ENCODE measurements at regions not wholly inside any gene's neighbourhood (a gene's known extent, or its start where the extent isn't known, plus 50 kb on each side); places are given as distances from the start of the nearest gene placed in this dataset.
"Not testable (repeated sequence)": the region's sequence is repeated elsewhere in the genome, so short reads cannot be mapped to it uniquely, and the experiment has no call there.

DNA sequence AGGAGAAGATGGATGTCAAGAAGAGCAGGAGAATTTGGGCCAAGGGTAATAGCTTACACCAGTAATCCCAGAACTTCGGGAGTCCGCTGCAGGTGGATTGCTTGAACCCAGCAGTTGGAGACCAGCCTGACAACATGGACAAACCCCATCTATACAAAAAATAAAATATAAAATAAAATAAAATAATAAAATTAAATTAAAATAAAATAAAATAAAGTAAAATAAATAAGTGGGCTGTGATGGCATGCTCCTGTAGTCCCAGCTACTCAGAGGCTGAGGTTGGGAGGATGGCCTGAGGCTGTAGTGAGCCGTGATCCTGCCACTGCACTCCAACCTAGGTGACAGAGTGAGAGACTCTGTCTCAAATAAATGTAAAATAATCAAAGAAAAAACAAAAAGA, 1946.7 kb downstream of the MRPL39 start:
- DNase-seq, result no peak

DNA sequence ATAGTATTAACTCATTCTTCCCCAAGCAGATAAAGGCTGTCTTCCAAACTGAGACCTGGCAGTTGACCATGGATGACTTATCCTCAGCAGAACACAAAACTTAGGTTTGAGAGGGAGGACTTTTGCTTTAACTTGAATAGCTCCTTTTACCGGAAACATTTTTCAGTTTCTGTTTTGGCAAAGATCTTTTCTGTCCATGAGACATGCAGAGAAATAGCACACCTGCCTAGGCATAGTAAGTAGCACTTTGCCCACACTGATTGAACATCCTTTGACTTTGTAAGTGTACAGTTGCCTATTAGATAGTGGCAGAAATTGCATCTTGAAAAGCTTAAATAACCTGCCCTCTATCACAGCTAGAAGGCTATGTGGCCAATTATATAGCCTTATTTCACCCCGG, 1962.5 kb downstream of the MRPL39 start:
- DNase-seq, result no peak

DNA sequence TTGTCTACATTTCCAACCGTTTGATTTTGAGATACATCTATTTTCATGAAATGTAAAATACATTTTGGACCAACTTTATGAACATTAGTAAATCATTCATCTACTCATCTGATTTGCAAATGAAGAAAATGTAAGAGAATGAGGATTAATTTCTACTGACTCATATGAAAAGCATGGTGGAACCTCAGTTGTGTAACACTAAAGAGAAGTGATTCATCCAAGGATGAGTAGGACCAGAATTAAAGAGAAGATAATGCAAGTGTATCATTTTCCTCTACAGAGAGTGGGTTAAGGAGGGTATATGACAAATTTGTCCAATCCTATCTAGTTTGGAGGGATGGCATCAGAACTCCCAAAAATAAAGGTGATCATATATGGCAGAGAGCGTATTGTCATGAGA, 1967.6 kb downstream of the MRPL39 start:
- no peak for DNase-seq

DNA sequence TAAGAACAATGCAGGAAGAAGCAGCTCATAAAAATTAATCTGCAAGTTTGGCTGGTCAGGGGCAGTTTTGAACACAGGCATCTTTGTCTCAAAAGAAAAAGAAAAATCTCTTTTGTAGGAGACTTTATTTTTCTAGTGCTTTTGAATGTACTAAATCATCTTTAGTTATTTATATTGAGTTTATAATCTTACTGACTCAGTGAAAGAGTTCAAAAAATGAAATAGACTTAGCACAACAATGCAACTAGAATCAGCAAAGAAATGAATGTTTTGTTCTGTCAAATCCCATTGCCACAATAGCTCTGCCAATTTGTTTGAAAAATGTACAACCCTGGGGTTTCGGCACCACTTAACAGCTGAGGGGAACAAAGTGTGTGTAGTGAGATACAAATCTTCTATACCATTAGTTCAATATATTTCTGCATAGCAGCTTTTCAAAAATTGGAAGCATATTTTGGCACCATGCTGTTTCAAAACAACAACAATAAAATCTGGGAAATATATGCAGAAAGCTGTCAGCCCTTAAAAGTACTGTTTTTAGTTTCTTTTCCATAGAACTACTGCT, 1969.1 kb downstream of the MRPL39 start:
- no peak for DNase-seq

DNA sequence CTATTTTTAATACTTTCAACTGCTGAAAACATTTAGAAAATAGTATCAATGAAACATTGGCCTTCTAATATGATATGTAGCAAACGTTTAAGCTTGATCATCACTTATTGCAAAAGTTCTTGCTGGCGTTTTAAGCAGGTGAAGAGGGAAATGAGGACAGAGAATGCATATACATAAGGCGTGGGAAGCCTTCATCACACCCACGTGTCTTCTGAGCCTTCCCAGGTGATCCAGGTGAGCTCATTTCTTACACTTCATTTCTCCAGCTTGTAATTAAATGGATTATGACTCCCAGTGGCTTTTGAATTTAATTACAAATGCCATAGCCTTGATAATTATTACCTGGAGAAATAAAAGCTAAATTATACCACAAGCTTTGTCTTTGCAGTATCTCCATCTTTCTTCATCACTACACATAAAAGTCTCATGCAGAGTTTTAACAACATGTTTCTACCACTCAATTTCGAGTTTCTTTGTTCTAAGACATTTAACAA, 1973.8 kb downstream of the MRPL39 start:
- DNase-seq, result no peak

DNA sequence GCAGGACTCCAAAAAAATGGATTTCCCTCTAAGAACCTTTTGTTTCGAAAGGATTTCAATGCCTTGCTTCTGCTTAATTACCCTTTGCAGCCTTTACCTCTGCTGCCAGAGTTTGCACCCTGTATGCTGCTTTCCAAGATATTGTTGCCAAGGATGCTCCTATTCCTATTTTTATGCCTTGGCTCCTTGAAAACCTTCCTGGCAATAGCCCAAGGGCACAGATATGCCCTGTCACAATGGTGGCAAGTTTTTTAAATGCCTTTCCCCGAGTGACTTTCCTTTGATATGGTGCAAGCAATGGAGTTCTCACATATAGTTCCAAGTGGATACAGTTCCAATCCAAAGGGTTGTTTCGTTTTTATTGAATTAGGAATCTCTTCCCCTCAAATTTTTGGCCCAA, 1983.0 kb downstream of the MRPL39 start:
- no peak for DNase-seq

DNA sequence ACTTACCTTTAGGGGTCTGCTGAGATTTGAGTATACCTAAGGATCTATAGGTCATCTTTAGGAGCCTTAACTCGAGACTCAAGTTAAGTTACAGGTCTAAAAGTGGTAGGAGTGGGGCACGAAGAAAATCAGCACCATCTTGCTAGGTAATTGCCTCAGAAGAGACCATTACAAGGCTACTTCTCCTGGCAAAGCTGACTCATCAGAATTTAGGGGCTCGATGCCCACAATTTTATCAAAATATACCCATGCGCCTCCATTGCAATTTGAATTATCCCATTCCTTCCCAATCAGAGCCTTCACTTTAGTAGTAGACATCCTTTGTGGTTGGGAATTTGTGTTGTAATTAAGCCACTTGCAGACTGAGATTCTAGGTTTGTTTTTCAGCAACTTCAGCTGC, 1994.3 kb downstream of the MRPL39 start:
- no peak for DNase-seq

DNA sequence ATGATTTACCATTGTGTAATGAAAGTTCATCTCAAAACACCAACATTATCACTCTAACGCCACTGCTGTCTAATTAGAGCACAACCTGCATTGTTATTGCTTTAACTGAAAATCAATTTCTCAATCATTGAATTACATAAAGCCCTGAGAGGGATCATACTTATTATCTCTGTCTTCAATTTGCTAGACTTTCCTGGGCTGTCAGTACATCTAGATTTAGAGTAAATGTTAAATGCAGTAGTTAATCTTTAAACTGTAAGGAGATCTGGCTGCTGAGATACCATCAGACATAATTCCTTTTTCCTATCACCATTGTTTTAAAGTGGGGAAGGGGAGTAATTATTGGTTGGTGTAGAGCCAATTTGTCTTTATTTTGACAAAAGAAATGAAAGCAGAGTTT, 1995.1 kb downstream of the MRPL39 start:
- DNase-seq, result no peak

DNA sequence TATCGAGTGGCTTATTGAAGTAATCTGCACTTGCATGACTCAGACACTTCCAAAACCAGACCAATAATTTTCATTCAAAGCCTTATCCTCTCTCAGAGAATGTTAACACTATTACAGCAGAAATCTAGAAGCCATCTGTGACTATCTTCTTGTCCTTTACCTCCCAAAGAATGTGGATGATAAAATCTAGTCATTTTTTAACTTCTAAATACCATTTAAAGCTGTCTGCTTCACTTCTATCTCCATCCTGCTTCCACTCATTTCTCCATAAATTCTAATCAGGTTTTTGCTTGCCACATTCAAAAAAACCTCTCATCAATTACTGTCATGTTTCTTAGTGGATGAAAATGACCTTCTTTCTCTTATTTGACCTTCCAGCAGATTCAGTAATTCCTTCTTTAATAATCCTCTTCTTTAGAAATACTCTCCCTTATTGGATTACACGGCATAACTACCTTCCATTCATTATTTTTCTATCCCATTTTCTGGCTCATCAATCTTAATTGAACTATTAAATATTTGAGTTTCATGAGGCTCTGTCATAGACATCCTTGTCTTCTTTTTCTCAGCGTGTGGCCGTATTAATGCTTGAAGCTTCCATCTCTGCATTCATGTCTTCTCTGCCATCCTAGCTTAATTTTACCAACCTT, 1999.4 kb downstream of the MRPL39 start:
- no peak for DNase-seq

DNA sequence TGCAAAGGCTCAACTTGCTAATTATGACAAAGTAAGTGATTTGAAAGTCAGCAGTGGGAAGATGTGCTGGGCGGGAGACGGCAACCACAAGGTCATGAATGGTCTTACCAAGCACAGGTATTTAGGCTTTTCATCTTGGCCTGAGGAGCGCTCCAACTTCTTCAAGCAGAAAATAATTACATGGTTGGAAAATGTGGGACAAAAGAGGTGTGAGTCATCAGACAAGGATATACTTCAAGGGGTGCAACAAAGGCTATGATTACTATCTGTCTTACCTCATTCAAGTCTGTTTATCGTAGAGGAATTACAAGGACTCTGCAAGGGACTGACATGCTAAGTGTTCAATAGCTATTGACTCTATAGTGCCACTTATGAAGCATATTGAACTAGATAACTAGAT, 2005.7 kb downstream of the MRPL39 start:
- DNase-seq, result no peak

DNA sequence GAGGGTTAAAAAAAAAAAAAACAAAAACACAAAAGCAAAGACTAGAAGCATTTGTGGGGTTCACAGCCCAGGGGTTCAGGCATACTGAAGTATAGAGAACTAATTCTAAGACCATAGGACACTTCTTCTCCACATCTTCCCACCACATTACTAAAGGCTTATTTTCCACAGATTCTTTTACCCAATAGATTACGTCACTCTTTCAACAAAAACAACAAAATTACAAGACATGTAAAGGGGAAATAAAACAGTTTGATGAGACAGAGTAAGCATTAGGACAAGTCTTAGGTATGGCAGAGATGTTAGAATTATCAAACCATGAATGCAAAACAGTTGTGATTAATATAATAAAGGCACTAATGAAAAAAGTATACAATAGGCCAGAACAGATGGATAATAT, 2013.7 kb downstream of the MRPL39 start:
- DNase-seq, result no peak

DNA sequence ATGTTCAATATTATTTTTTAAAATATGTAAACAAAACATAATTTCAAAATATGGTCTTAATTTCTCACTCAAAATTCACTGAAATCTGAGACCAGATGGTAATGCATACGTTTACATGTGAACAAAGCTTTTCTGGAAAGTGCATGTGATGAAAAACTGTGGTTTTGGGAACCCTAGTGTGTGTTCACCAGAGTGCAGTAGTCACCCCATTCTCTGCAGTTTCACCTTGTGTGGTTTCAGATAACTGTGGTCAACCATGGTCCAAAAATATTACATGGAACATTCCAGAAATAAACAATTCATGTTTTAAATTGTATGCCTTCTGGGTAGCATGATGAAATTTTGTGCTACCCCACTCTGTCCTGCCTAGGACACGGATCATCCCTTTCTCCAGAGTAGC, 2021.9 kb downstream of the MRPL39 start:
- DNase-seq, result no peak

DNA sequence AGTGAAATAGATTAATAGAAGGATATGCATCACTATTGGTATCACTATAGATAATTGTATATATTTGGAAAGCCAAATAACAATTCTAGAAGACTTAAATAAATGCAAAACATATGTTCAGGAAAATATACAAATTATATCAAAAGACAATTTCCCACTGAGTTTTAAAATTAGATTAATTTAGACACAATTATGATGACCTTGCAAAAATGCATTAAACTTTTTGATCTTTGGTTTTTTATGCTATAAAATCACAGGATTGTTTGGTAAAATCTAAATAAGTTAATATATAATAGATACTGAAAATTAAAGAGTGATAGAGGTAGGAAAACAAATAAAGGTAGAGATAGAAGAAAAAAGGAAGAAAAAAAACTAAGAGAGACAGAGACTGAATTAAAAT, 2027.7 kb downstream of the MRPL39 start:
- no peak for DNase-seq

DNA sequence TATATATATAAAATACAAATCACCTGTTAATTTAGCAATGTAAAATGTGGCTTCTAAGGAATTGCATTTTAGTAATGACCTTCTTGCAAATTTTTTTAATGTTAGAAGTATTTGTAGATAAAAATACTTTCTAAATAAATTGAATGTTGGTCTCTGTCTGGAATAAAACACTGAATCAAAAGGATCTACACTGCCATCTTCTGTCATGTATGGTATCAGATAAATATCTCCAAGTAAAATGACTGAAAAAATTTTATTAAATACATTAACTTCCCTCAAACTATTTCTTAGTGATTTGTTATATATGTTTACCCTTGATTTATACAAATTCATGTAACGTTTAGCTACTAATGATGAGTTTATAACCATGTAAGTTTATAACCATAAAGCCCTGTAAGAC, 2029.3 kb downstream of the MRPL39 start:
- DNase-seq, result no peak

DNA sequence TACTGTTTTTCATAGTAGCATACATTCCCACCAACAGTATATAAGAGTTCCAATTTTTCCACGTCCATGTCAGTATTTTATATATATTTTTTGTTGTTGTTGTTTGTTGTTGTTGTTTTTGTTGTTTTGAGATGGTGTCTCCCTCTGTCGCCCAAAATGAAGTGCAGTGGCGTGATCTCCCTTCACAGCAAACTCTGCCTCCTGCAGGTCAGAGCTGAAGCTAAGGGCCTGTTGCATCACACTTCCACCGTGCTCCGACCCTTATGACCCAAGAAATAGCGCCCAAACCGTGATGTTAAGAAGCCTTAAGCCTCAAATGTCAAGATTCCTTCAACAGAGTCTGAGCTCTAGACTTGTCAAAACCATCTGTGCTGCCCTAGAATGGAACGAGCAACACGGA, 2032.3 kb downstream of the MRPL39 start:
- no peak for DNase-seq

DNA sequence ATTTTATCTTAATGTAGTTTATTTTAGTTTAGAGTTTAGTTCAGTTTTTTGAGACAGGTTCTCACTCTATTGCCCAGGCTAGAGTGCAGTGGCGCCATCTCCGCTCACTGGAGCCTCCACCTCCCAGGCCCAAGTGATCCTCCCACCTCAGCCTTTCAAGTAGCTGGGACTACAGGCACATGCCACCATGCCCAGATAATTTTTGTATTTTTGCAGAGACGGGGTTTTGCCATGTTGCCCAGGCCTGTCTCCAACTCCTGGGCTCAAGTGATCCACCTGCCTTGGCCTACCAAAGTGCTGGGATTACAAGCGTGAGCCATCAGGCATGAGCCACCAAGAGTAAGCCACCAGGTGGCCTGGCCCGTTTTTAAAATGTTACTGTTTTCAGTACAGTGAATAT, 2058.4 kb downstream of the MRPL39 start:
- DNase-seq, result not testable (repeated sequence)

DNA sequence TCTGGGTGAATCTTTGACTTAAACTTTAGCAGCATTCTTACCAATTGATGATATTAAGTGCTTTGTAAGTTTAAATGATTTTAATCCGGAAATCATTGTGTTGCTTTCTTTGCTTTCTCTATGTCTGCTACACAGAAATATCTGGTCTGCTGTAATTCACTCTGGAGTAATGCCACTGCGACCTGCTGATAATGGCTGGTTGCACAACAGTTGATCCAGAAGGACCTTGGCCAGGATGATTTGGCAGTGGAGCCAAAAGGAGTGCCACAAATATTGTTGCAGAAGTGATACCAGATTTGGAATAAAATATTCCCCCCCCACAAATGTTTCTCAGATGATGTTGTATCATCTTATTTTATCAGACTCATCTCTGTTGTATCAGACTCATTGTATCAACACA, 2063.9 kb downstream of the MRPL39 start:
- DNase-seq, result no peak

DNA sequence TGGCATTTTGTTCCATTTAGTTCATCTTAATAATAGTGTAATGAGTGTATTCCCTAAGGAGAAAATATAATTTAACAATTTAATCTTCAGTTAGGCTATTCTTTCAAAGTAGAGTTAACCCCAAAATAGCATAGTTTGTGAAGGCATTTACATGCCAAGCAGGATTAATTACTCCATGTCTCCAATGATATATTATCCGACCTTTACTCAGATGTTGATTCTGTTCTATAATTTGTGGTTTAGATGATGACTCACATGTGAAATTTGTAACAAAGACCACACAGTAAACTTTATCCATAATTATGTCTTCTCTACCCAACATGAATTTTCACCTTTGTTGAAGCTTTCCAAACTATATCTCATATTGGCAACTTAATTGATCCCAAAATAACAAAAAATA, 2065.2 kb downstream of the MRPL39 start:
- no peak for DNase-seq

DNA sequence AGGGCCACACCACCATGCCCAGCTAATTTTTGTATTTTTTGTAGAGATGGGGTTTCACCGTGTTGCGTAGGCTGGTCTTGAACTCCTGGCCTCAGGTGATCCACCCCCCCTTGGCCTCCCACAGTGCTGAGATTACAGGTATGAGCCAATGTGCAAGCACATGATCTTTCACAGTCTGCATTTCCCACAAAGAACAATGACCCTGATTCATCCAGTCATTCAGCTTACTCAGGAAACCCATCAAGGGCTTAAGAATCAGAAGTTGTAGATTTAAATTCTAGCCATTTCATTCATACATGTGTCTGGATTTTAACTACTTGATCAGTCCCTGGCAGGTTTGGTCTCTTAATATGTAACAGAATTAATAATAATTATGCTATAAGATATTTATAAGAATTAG, 2065.7 kb downstream of the MRPL39 start:
- DNase-seq, result no peak

DNA sequence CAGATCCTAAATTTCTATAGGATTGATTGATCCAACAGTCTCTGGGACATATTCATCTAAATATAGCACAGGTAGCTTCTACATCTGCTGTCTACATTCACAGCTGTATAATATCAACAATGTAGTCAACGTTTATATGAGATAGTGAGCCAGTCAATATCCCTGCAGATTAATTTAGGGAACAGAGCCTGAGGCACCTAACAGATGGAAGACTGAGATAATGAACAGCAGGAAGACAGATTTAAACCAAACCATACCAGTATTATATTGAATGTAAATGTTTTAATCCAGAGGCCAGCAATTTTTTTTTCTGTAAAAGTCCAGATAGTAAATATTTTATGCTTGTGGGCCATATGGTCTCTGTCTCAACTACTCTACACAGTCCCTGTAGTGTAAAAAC, 2072.4 kb downstream of the MRPL39 start:
- DNase-seq, result no peak

DNA sequence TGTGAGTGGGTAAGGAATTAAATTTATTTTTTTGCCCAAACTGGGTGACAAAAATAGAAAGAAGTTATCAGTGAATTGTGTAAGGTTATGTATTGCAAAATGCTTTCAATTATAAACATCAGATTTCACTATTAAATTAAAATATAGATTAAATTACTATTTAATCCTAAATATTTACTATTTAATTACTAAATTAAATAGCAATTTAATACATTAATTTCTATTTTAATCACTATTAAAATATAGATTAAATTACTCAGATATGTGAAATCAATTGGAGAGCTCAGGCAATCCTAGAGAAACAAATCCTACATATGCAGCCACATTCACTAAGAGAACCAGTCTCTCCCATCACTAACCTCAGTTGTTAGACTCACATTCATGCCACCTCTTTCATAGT, 2075.8 kb downstream of the MRPL39 start:
- no peak for DNase-seq

DNA sequence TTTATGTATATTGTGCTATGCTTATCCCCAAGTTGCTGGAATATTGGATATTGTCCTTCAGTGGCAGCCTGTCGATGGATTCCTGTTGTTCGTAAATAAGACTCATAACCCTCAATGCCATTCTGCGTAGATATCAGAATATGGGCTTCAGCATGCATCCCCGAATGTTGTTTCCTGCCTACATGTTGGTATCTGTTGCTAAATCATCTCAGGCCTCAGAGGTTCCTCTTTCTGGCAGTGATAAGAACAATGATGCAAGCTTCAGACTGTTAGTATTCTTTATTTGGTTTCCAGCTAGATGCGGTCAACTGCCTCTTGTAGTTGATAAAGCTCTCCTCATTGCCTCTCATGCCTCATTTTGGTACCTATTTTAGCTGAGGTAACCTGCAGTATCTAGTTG, 2082.6 kb downstream of the MRPL39 start:
- DNase-seq, result no peak

DNA sequence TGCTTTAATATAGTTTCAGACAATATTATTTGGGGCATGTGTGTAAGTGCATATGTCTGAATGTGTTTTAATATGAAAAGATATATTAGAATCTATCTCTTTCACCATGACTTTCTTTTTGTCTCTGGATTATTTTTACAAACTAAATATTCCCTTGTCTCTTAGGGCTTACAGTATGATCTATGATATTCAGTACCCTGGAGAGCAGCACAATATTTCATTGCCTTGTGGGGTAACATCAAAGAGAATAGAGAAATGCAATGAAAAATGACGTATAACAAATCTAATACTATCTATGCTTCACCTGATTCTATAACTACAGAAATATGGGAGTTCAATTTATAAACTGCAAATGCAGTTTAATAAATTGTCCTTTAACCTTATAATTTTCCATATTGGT, 2084.5 kb downstream of the MRPL39 start:
- no peak for DNase-seq

DNA sequence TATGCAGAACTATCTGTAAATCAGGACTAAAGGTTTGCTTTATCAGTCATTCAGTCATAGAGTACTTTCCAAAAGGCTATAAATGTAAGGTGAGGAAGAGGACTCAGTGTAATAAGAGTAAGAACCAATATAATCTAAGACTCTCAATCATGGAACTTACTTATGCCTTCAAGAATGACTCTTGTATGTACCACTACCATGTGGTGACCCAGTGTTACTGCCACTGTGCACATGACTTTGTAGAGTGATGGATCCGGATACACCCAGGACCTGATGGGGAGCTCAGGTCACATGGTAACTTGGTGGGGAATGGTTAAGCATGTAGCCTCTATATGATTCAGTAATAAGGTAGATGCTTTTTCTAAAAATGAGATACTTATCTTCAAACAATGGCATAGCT, 2099.8 kb downstream of the MRPL39 start:
- DNase-seq, result no peak

DNA sequence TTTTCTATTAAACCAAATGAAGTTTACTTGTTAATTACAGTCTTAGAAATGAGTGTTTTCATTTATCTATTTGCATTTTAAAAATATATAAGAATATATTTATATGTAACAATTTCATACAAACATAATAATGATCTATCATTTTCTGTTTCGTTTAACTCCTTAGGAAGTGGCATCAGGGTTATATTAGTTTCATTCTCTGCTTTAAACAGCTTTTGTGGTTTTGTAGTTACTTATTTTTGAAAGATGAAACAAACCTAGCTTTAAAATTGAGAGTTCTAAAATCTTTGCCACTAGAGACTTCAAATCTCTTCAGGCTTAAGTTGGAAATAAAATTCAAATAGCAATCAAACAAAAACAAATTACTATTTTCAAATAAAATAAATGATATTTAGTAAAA, 2110.6 kb downstream of the MRPL39 start:
- DNase-seq, result no peak
